Suprapubic skin (tissue), 4 donors: ENCODE measurements at regions not wholly inside any gene's neighbourhood (a gene's known extent, or its start where the extent isn't known, plus 50 kb on each side); places are given as distances from the start of the nearest gene placed in this dataset.

Experiments used
- DNase-seq, 2 donors: peaks; one replicate each; pipeline ENCODE4 v3.0.0-alpha.2; 2019; ENCODE audit warnings: low spot score in 2 of 2
- H3K27ac ChIP-seq: fragments of 200-600 bp; sonication (generic); one replicate; pipeline ENCODE4 v1.5.1; 2019
- H3K27me3 ChIP-seq: fragments of 200-600 bp; sonication (generic); one replicate; pipeline ENCODE4 v1.5.1; 2019
- H3K36me3 ChIP-seq: fragments of 200-600 bp; sonication (generic); one replicate; pipeline ENCODE4 v1.5.1; 2019
- H3K4me1 ChIP-seq: fragments of 200-600 bp; sonication (generic); one replicate; pipeline ENCODE4 v1.5.1; 2019
- H3K4me3 ChIP-seq: fragments of 200-600 bp; sonication (generic); one replicate; pipeline ENCODE4 v1.5.1; 2019; ENCODE audit warnings: mild to moderate bottlenecking
- H3K9me3 ChIP-seq: fragments of 200-600 bp; sonication (generic); one replicate; pipeline ENCODE4 v1.5.1; 2019
- EP300 ChIP-seq: sonication (generic); formaldehyde crosslinking; IDR thresholded peaks from one replicate; pipeline ENCODE4 v1.6.1; 2017; ENCODE audit warnings: antibody characterized with exemption
- POLR2A ChIP-seq, 2 donors: fragments of 450-650 bp; IDR thresholded peaks; one replicate each; pipeline ENCODE4 v1.6.1; 2017; ENCODE audit warnings: antibody characterized with exemption in 2 of 2, mild to moderate bottlenecking in 2 of 2, moderate library complexity in 2 of 2
- POLR2AphosphoS5 ChIP-seq, 3 donors: sonication (generic); formaldehyde crosslinking; IDR thresholded peaks; one replicate each; pipeline ENCODE4 v1.6.1; 2017; ENCODE audit warnings: antibody characterized with exemption in 3 of 3
- WGBS: methylation state at CpG from one replicate; pipeline ENCODE4 v1.1.5; 2018; 5-methylcytosine and 5-hydroxymethylcytosine counted together
- TF ChIP-seq, protein P1 (sequence below), 2 donors: fragments of 200-600 bp in 1 of 2; fragments of 450-650 bp in 1 of 2; sonication (generic) in 1 of 2; IDR thresholded peaks; one replicate each; pipeline ENCODE4 v1.5.1; 2016 to 2019; ENCODE audit warnings: antibody characterized with exemption in 2 of 2, mild to moderate bottlenecking in 1 of 2, moderate library complexity in 1 of 2

- no peaks in the 10 kb centered on the region for H3K27me3 ChIP-seq
- no peak for DNase-seq
- 87% methylated on average over 2 of the region's 2 CpGs for WGBS
- no peaks in the 10 kb centered on the region for H3K4me1 ChIP-seq
- H3K4me3 ChIP-seq, result no peak overlapping the region
- H3K27ac ChIP-seq, result no peak overlapping the region
- no peaks in the 10 kb centered on the region for H3K9me3 ChIP-seq
- no peak for TF ChIP-seq EP300
- TF ChIP-seq POLR2A (IDR thresholded peaks at IDR 0.05), result no peak
- TF ChIP-seq, protein P1, sequence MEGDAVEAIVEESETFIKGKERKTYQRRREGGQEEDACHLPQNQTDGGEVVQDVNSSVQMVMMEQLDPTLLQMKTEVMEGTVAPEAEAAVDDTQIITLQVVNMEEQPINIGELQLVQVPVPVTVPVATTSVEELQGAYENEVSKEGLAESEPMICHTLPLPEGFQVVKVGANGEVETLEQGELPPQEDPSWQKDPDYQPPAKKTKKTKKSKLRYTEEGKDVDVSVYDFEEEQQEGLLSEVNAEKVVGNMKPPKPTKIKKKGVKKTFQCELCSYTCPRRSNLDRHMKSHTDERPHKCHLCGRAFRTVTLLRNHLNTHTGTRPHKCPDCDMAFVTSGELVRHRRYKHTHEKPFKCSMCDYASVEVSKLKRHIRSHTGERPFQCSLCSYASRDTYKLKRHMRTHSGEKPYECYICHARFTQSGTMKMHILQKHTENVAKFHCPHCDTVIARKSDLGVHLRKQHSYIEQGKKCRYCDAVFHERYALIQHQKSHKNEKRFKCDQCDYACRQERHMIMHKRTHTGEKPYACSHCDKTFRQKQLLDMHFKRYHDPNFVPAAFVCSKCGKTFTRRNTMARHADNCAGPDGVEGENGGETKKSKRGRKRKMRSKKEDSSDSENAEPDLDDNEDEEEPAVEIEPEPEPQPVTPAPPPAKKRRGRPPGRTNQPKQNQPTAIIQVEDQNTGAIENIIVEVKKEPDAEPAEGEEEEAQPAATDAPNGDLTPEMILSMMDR (IDR thresholded peaks at IDR 0.05), result no peak
- TF ChIP-seq POLR2AphosphoS5 (IDR thresholded peaks at IDR 0.05), result no peak
- no peaks in the 10 kb centered on the region for H3K36me3 ChIP-seq
These were observed 419.1 kb downstream of the SLC4A3 start for GRCh38 chr2:220046507-220046906.

DNA sequence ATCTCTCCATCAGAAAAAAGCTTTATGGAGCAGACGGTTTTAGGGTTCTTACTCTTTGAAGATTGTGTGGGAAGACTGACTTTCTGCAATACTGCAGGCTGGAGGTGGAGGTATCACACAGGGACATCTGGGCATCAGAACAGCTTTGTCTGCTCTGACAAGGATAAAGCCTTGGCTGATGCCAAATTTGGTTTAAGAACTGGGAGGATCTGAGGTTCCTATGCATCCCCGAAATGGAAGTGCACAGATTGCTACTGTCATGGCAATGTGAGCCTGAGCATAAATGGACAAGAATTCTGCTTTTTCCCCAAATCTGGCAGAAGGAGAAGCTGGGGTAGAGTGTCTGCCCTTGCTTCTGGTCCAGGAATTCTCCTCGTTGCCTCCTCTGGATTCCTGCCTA, 424.3 kb downstream of the SLC4A3 start:
- H3K27ac ChIP-seq, result no peak overlapping the region
- no peak overlapping the region for H3K4me3 ChIP-seq
- H3K4me1 ChIP-seq, result no peaks in the 10 kb centered on the region
- DNase-seq, result no peak
- H3K27me3 ChIP-seq, result no peaks in the 10 kb centered on the region
- 80% methylated on average over 3 of the region's 3 CpGs for WGBS
- H3K36me3 ChIP-seq, result no peaks in the 10 kb centered on the region
- H3K9me3 ChIP-seq, result peaks cover 10% of the 10 kb centered on the region
- TF ChIP-seq POLR2A (IDR thresholded peaks at IDR 0.05), result no peak
- no peak for TF ChIP-seq POLR2AphosphoS5 (IDR thresholded peaks at IDR 0.05)
- TF ChIP-seq, protein P1 (IDR thresholded peaks at IDR 0.05), result no peak
- no peak for TF ChIP-seq EP300

DNA sequence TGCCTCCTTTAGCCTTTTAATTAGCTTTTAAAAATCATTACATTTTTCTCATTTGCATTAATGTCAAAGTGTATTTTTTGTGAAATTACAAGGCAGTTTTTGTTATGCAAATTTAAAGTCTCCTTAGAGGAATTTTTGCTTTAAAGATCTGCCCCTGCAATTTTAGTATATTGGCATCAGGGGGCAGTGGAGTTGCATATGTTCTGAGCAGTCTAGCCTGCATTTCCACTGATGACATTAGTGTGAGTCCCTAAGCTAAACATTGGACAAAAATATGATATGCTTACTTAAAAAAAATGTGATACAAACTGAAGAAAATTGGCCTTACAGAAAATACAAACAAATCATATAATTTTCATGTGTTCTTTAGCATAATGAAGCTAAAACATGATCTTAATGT, 426.5 kb downstream of the SLC4A3 start:
- Histone ChIP-seq H3K27me3 (no peaks in the 10 kb centered on the region), H3K4me1 (no peaks in the 10 kb centered on the region), H3K4me3 (no peak overlapping the region), H3K9me3 (peaks cover 10% of the 10 kb centered on the region), H3K36me3 (no peaks in the 10 kb centered on the region), H3K27ac (no peak overlapping the region)
- TF ChIP-seq POLR2A (IDR thresholded peaks at IDR 0.05) (no peak), EP300 (no peak), POLR2AphosphoS5 (IDR thresholded peaks at IDR 0.05) (no peak)
- TF ChIP-seq, protein P1 (IDR thresholded peaks at IDR 0.05), result no peak
- DNase-seq, result no peak

GRCh38 chr2:220057391-220057790, 430.0 kb downstream of the SLC4A3 start:
- WGBS, result 85% methylated on average over 3 of the region's 3 CpGs
- Histone ChIP-seq H3K4me3 (no peak overlapping the region), H3K4me1 (no peaks in the 10 kb centered on the region), H3K36me3 (no peaks in the 10 kb centered on the region), H3K9me3 (peaks cover 10% of the 10 kb centered on the region), H3K27me3 (no peaks in the 10 kb centered on the region), H3K27ac (no peak overlapping the region)
- TF ChIP-seq, protein P1 (IDR thresholded peaks at IDR 0.05), result no peak
- no peak for DNase-seq

DNA sequence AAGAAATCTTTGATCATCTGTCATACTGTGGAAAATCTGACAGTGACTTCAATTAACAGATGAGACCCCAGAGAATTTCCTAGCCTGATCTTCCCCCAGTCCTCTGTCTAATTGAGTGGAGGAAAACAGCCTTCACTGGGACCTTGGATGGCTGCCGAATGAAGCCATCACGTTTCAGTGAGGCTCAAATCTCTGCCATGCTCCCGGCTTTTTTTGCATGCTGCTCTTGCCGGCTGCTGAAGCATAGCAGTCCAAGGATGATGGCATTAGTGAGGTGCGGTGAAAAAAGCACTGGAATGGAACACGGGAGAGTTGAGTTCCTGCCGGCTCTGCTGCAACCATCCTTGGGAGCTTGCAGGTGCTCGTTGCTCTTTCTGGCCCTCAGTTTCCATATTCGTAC, 430.5 kb downstream of the SLC4A3 start:
- TF ChIP-seq POLR2AphosphoS5 (IDR thresholded peaks at IDR 0.05) (no peak), POLR2A (IDR thresholded peaks at IDR 0.05) (no peak), EP300 (no peak)
- TF ChIP-seq, protein P1 (IDR thresholded peaks at IDR 0.05), result no peak
- Histone ChIP-seq H3K36me3 (no peaks in the 10 kb centered on the region), H3K9me3 (peaks cover 10% of the 10 kb centered on the region), H3K27ac (no peak overlapping the region), H3K4me1 (no peaks in the 10 kb centered on the region), H3K27me3 (no peaks in the 10 kb centered on the region), H3K4me3 (no peak overlapping the region)
- DNase-seq, result no peak
- 73% methylated on average over 9 of the region's 9 CpGs for WGBS
